ENCODE measurements at regions not wholly inside any gene's neighbourhood (a gene's known extent, or its start where the extent isn't known, plus 50 kb on each side); places are given as distances from the start of the nearest gene placed in this dataset.
"Not testable (repeated sequence)": the region's sequence is repeated elsewhere in the genome, so short reads cannot be mapped to it uniquely, and the experiment has no call there.

DNA sequence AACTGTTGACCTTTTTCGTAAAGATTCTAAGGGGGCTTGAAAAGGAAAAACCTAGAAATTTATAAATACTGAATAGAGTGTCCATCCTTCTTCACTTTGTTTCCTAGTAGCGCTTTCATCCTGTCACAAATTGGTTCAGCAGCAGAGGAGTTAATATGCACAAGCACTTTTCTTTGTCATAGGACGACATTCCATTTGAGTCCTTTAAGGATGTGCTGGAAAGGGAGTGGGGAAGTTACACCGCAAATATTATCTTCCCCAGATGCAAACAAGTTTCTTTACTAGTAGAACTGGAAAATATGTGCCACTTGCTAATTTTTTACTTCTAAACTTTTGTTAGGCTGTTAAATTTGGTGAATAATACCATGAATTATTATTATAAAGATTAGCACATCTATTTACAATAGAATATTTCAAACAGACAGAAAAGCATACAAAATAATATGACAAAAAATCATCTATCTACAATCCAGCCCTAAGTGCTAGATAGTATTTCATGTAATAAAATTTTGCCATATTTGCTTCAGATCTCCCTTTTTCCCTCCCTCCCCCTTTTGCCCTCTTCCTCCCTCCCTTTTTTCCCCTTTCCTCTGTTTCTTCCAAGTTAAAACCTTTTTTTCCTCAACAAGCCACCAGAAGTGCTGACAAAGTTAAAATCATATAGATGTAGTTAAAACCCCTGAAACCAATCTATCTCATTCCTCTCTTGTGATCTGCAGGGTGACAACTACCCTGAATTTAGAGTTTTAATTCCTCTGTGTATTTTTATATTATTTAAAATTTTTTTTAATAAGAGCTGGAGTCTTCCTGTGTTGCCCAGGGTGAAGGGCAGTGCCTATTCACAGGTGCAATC lies 50.5 kb upstream of the MAP4K3 start:
- DNase-seq: no peak

DNA sequence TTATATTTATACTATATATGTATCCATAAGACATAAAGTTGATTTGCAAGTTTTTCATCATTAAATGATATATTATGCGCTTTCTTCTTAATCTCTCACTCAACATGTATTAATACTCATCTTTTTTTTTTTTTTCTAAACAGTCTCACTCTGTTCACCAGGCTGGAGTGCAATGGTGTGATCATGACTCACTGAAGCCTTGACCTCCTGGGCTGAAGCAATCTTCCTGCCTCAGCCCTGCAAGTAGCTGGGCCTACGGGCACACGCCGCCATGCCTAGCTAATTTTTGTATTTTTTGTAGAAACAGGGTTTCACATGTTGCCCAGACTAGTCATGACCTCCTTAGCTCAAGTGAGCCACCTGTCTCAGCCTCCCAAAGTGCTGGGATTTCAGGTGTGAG lies 51.4 kb upstream of the MAP4K3 start:
- peak in 1 of 2 experiments; percentile 19 for DNase-seq

DNA sequence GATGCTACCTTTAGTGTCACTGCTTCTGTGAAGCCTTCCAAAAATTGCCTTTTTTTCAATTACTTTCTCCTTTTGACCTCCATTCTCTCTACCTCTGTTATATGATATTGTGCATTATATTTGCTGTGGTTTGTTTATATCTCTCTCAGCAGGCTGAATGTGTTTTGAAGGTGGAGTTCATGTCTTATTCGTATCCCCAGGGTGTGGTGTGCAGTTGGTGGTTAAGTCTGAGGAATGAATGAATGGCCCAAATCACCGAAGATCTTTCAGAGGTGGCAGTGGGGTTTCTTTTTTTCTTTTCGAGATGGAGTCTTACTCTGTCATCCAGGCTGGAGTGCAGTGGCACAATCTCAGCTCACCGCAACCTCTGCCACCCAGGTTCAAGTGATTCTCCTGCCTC lies 53.5 kb upstream of the MAP4K3 start:
- DNase-seq: no peak

DNA sequence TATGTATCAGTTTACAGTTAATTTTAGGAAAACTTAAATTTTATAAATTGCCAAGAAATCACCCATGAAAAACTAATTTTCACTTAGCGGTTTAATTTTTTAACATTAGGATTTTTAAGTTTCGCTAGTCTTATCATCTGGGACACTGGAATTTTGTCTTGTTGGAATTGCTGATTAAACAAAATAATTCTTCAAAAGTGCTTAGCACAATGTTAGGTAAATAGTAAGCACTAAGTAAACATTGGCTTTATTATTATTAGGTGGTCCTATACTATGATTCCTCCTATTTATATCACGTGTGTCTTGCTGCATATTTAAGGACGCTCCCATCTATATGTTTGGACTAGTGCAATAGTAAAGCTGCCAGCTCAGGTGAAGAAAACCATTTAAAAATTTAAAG lies 54.6 kb upstream of the MAP4K3 start:
- no peak for DNase-seq

DNA sequence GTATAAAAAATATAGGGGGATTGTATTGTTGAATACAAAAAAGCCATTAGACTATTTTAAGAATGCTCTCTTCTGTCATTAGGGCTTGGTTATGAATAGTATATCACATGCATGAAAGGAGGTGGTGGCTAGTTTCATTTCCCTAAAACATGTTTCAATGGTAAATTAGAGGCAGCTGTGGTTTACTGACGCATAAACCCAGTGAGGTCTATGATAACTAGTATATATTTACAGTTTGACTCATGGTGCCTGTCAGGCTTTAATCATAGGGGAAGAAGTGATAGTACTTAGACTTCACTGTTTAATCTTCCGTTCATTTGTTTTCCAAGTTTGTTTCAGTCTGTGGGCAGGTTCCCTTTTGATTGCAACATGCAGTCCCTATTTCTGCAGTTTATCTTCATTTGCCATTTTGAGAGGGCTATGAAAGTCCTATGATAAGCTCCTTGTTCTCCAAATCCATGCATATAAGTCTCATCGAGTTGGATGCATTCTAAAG lies 55.1 kb upstream of the MAP4K3 start:
- peak; percentile 35 to 42 for DNase-seq

DNA sequence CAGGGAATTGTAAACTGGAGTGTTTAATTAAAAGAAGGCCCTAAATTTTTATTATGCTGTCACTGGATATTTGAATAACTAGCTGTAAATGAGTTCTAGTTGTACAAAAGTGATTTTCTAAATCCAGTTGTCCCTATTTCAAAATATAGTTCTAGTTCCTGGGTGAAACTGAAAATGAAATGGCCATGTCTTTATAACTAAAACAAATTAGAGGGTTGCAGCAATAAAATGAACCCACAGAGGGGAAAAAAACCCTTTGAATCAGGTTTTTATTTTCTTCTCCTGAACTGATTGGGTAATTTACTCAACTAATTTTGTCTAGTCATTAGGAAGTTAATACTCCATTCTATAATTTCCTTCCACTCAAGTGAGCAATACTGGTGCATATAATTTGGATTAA lies 55.6 kb upstream of the MAP4K3 start:
- no peak for DNase-seq

DNA sequence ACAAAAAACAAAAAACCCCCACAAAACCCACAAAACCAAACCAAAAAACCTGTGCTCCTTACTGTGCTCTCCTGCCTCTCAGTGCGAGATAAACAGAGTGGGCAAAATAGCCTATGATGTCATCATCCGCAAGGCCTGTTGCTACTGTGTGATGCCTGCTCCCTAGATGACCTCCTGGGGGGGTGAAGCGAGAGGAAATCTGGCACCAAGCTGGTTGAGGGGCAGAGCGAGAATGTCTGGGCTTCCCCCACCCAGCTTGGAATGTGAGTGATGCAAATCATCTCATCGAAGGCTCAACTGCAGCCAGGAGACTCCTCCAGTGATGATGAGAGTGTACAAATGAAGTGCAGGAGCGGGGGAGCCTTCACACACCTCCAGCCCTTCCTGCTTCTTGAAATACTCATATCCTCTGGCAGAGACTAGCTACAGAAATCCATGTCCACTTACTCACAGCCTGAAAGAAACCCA lies 57.7 kb upstream of the MAP4K3 start:
- DNase-seq: no peak

DNA sequence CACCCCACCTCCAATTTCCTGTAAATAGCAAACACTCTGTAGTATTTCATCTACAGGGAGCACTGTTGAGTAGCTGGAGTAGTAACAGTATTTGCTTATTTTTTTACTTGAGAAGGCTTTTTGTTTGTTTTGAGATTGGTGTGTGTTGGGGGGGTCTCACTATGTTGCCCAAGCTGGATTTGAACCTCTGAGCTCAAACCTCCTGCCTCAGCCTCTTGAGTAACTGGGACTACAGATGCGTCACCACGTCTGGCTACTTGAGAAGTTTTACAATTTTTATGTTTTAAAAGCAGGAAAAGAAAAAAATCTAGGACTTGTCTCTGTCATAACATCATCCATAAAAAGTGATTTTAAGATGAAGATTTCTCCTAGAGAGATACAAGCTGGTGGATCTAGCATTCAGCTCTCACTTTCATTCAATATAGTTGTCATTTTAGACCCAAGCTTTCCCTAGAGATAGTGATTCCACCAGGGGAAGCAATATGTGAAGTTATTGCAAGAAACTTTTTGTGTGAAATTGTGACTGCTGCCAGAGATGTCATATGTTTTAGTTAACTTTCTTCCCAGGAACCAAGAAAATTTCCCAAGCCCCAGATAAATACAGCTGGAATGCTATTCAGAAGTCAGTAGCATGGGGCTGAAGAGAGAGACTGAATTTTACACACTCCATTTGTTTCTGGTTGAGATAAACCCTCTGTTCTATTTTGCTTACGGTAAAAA lies 60.2 kb upstream of the MAP4K3 start:
- DNase-seq: no peak

DNA sequence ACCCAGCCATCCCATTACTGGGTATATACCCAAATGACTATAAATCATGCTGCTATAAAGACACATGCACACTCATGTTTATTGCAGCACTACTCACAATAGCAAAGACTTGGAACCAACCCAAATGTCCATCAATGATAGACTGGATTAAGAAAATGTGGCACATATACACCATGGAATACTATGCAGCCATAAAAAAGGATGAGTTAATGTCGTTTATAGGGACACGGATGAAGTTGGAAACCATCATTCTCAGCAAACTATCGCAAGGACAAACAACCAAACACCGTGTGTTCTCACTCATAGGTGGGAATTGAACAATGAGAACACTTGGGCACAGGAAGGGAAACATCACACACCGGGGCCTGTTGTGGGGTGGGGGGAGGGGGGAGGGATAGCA lies 61.1 kb upstream of the MAP4K3 start:
- not testable (repeated sequence) for DNase-seq

DNA sequence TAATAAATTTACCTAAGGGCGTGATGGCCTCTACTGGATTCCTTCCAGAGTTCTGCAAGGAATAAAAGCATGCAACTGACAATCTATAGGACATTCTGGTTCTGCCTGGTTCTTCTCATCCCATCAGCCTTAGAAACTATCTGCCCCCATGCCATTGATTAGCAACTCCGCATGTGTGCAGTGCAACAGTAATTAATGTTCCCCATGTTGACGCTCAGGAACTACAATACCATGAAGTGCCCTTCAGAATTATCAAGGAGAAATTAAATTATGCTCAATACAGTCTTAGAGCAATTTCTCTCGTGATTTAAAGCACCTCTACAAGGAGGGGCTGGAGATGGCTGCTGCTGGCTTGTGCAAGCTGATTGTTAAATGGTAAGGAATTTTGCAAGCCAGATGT lies 61.7 kb upstream of the MAP4K3 start:
- no peak for DNase-seq

DNA sequence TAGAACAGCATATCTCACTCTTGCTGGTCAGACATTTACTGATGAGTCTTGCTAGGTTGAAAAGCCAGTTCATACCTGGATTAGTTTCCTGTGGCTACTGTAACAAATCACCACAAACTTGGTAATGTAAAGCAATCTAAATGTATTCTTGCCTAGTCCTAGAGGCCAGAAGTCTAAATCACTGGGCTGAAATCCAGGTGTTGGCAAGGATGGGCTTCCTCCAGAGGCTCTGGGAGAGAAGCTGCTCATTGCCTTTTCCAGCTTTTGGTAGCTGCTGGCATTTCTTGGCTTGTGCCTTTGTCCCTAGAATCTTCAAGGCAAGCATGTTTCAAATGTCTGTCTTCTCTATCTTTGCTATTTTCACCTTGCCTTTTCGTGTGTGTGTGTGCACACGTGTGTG lies 62.3 kb upstream of the MAP4K3 start:
- DNase-seq: no peak

DNA sequence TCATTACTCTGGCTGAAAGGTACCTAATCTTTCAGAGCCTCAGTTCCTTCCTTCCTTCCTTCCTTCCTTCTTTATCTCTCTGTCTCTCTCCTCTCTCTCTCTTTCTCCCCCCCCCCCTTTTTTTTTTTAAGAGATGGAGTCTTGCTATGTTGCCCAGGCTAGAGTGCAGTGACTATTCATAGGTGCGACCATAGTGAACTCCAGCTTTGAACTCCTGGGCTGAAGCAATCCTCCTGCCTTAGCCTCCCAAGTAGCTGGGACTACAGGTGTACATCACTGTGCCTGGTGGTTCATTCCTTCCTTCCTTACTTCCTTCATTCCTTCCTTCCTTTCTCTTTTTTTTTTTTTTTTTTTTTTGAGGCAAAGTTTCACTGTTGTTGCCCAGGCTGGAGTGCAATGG lies 64.3 kb upstream of the MAP4K3 start:
- no peak for DNase-seq

DNA sequence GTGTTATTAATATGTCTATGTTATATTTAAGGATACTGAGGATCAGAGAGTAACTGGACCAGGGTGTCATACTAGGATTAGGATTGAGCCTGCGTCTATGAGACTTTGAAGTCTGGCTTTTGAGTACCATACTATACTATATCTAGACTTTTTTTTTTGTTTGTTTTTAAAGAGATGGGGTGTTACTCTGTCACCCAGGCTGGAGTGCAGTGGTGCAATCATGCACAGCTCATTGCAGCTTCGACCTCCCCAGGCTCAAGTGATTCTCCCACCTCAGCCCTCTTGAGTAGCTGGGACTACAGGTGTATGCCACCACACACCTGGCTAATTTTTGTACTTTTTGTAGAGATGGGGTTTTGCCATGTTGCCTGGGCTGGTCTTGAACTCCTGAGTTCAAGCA lies 66.2 kb upstream of the MAP4K3 start:
- DNase-seq: no peak

DNA sequence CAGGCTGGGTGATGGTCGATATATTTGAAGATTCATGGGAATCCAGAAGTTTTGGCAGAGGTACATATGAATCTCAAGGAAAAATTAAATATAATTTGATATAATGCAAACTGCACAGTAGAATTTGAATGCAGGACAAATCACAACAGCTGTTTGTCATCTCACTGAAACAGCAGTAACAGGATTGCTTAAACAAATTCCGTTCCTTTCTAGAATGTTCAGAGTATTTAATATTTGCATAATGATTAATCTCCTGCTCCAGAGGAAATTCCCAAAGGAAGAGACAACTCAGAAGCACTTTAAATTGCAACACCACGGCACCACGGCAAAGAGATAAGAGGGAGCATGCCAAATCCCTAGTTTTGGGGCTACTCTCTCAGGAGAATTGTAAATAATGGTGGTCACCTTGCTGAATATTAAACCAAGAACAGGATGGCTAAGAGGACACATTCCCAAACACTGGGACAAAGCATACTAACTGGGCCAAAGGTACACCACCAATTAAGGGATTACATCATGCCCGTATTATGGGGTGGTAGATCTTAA lies 67.8 kb upstream of the MAP4K3 start:
- no peak for DNase-seq

DNA sequence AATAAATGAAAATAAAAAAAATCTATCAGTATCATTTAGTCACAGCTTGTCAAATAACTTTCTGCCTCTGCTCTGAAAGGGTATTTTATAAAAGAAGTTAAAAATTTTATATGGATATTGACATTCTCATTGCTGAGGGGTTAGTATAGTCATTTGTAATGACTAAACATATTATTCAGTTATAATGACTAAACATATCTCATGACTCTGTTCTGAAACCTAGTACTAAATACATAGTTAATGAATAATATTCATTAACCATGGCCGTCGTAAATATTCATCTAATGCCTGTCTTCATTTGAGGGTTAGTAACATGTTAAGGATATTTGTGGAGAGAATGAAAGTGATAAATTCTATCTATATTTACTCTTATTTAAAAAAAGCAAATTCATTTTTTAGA lies 69.1 kb upstream of the MAP4K3 start:
- DNase-seq: no peak

DNA sequence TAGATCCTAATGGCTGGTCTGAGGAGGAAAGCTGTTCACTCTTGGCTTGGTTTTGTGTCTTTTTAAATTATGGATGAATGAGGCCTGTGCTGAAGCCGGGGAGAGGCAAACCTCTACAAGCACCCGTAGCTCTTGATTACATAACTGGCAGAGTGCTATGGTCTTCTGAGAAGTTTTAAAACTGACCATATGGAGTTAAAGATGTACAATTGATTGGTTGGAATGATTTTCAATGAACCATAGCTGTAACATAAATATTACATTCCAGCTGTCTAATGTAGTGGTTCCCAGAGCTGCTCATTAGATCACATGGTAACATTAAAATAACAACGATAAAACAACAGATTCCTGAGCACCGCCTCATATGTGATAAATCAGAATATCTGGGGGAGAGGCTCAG lies 71.1 kb upstream of the MAP4K3 start:
- no peak for DNase-seq

DNA sequence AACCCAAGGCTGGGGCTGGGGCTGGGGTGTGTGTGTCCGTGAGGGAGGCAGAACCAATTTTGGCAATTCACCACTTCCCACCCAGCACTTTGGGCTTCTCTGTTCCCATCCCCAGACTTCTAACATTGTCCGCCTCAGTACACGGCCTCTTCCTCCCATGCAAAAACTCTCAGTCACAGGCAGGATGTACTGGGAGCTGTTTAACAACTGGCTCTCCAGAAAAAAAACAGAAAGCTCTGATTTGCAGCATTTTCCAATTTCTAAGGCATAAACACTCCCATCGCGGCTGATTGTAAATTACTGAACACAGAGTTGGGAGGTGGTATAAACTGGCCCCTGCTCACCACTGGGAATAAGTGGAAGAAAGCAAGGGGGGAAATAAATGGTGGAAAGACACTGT lies 73.1 kb upstream of the MAP4K3 start:
- DNase-seq: no peak

DNA sequence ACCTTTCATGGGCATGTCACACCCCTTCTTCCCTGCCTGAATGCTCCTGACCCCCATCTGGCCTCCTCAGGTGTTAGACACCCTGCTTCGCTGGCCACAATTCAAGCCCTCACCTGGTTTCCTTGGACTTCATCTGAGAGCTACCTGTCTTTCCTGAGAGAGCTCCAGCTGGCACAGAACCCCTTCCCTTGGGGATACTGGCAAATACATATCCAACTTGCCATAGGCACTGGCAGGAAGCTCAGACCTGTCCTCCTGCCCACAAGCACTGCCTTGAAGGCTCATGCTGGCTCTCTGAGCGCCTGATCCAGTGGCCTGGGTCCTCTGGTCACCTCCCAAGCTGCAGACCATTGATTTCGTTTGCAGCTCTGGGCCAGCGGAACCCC lies 74.1 kb upstream of the MAP4K3 start:
- DNase-seq: no peak

DNA sequence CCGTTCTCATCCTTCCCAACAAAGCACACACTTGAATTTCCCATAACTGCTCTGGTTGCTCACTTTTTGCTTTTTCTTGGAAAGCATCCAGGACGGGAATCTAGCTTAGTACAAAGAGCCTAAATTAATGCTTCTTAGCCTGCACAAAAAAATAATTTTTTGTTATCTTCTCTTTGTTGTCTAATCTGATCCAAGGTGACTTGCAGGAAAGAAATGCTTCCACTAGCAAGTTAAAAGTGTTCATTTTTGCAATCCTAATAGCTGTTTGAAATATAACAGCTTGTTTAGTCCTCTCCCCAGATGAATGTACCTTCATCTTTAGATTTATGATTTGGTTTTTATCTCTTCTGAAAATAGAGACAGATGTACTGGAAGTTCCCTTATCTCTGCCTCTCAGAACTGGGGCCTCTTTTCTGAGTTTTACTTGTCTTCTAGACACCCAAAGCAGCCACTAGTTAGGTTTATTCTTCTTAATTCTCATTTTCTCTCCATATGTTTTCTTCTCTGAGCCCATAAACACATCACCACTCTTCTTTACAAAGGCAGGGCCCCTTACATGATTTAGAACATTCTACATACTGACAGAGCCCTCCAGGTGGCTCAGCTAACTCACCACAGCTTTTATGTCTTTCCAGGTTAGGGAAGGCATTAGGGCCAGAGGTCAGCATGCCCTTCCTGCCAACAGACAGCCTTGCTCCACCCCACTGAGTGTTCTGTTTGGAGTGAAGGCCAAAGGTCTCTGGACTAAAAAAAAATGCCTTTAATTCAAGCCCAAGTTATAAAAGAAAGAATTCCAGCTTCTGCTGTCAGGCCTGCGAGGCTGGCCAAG lies 74.7 kb upstream of the MAP4K3 start:
- no peak for DNase-seq

DNA sequence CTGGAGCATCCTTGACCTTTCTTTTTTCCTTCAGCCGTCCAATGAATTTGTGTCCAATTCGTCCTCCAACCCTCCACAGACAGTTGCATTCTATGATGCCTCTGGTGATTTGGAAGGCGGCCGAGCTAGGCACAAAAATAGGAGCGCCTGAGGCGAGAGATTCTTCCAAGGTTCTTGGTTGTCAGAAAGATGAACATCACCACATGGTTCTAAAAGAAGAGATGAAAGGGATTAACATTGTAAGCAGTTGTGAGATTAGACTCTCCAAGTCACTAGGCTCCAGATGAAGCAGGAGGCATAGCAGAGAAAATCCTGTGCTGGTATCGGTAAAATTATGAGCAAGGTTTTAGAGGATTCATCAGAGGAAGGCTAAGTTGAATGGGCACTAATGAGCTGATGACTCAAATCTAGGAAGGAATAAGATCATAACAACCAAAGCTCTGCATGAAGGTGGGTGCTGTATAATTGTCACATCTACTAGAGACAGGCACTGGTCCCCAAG lies 75.4 kb upstream of the MAP4K3 start:
- no peak for DNase-seq

DNA sequence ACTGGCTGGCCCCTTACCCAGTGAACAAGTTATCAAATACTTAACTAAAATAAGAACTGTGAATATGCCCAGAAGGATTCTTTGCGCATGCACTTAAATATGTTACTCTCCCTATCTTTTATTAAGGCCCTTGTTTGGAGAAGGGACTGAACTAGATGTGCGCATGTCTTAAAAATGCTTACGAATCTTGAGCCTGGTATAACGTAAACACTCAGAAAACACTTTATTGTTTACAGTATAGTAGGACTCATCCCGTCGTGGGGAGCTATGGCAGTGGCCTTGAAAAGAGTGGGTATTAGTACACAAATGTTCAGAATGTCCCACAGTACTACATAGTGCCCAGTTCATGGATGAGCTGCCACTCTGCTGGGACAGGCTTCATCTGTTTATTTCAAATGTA lies 75.9 kb upstream of the MAP4K3 start:
- no peak for DNase-seq

DNA sequence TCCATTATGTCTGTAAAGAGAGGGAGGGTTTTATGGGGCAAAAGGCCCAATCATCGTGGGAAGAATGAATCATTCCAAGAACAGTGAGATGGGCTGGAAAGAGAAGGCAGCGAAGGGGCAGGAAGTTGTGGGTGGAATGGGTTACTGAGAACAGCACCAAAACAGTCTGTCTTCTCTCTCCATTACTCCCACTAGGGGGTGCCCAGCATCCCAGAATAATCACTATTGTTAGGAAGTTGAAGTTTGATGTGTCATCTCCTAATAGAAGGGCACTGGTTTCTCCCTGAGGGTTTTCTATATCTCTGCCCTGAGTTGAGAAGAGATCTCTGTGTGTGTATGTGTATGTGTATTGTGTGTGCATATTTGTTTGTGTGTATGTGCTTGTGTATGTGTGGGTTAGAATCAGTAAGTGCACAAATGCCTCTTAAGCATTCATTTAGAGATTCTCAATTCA lies 76.6 kb upstream of the MAP4K3 start:
- DNase-seq: peak; percentile 63

DNA sequence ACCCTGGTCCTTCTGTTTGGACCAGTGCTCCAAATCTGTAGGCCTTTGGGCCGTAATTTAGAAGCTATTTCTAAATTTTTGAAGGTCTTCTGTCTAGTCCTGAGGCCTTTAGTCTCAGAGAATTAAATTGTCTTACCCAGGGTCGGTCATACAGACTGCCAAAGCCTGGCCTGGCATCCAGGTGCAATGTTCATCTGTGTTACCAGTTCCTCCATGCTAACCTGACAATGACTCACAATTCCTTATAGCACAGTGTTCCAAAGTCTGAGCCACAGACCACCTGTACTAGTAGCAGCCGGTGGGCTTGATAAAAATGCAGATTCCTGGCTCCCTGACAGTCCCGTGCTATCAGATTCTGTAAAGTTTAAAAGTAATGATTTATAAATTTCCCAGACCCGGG lies 77.7 kb upstream of the MAP4K3 start:
- DNase-seq: no peak

All from AML-193 (cell line).